Heart left ventricle (tissue), 16 donors: ENCODE measurements at regions not wholly inside any gene's neighbourhood (a gene's known extent, or its start where the extent isn't known, plus 50 kb on each side); places are given as distances from the start of the nearest gene placed in this dataset.

Experiments used
- ATAC-seq, 4 donors: fragments of 200-7000 bp; cut with Tn5 transposase; one replicate each; pipeline ENCODE4 v1.9.1; 2020 to 2022; ENCODE audit warnings: moderate library complexity in 4 of 4, mild to moderate bottlenecking in 3 of 4, moderate number of reproducible peaks in 1 of 4
- DNase-seq, 5 donors: peaks; one replicate each; pipeline ENCODE4 v3.0.0-alpha.2; 2020
- H3K27ac ChIP-seq, 12 donors: fragments of 200-600 bp; sonication (generic) in 4 of 12; one replicate each; pipeline versions ENCODE4 v1.5.0 to v1.8.0; 2016 to 2022; ENCODE audit warnings: mild to moderate bottlenecking in 2 of 12
- H3K27me3 ChIP-seq, 9 donors: fragments of 200-600 bp; sonication (generic) in 2 of 9; one replicate each; pipeline versions ENCODE4 v1.5.1 to v1.8.0; 2016 to 2022; ENCODE audit warnings: mild to moderate bottlenecking in 3 of 9
- H3K36me3 ChIP-seq, 9 donors: fragments of 200-600 bp; sonication (generic) in 2 of 9; one replicate each; pipeline versions ENCODE4 v1.5.0 to v1.8.0; 2018 to 2022; ENCODE audit warnings: mild to moderate bottlenecking in 2 of 9
- H3K4me1 ChIP-seq, 12 donors: fragments of 200-600 bp; sonication (generic) in 4 of 12; one replicate each; pipeline versions ENCODE4 v1.5.0 to v1.8.0; 2016 to 2022; ENCODE audit warnings: mild to moderate bottlenecking in 3 of 12
- H3K4me3 ChIP-seq, 12 donors: fragments of 200-600 bp; sonication (generic) in 4 of 12; one replicate each; pipeline versions ENCODE4 v1.5.0 to v1.8.0; 2017 to 2022; ENCODE audit warnings: mild to moderate bottlenecking in 9 of 12, moderate library complexity in 4 of 12
- H3K9me3 ChIP-seq, 12 donors: fragments of 200-600 bp; sonication (generic) in 4 of 12; one replicate each; pipeline versions ENCODE4 v1.5.0 to v1.8.0; 2016 to 2022; ENCODE audit warnings: mild to moderate bottlenecking in 1 of 12
- POLR2A ChIP-seq, 2 donors: fragments of 450-650 bp; IDR thresholded peaks; one replicate each; pipeline ENCODE4 v1.6.1; 2017; ENCODE audit warnings: antibody characterized with exemption in 2 of 2, mild to moderate bottlenecking in 2 of 2, moderate library complexity in 2 of 2
- WGBS, 4 donors: extraction: QIAGEN DNeasy Blood & Tissue Kit in 2 of 4; methylation state at CpG; one replicate each; pipeline versions ENCODE4 v1.1.5 to v1.1.7; 2013 to 2018; 5-methylcytosine and 5-hydroxymethylcytosine counted together
- intact Hi-C, 10 donors: fragments of 100-400 bp; cut with DNase I; formaldehyde crosslinking; loops; one replicate each; pipeline versions ENCODE4 v1.11.1 to v1.14.2; 2022
- TF ChIP-seq, protein P1 (sequence below), 12 donors: fragments of 200-600 bp; sonication (generic) in 4 of 12; IDR thresholded peaks; one replicate each; pipeline versions ENCODE4 v1.5.0 to v1.8.0; 2018 to 2022; ENCODE audit warnings: antibody characterized with exemption in 12 of 12, mild to moderate bottlenecking in 5 of 12
- donor health status: ischemic (EF 13 %, LVEDD 7.1; RV severe dilation, severe dysfunction).
- donor health status: healthy with polysubstance abuse.
- donor health status: DM: no; HTN: yes; CAD: no.
- donor health status: DM: no; HTN: no; CAD: no.
- donor health status: ischemic (EF 25% LVEDD 6.9; RV normal size, moderate dysfunction).
- donor health status: ischemic (EF 25% LVEDD 5.7; RV mildly dilated, moderate dysfunction).
- donor health status: healthy.
- donor health status: DM: yes; HTN: yes; CAD: no.
- donor health status: ischemic (EF 35%, LVEDD 5.7; RV mildly dilated, moderate dysfunction).
- donor health status: nonischemic (EF 11% LVEDD 7.7; RV severe dilation, severe dysfunction).
- donor health status: DM: yes; HTN: yes; CAD: no.
- donor health status: PGD.
- donor health status: ischemic (EF 29% LVEDD 5.4; RV normal size, mild dysfunction).
- donor health status: nonischemic (EF 23%, LVEDD 6.1; RV moderate dilation, normal function).

DNA sequence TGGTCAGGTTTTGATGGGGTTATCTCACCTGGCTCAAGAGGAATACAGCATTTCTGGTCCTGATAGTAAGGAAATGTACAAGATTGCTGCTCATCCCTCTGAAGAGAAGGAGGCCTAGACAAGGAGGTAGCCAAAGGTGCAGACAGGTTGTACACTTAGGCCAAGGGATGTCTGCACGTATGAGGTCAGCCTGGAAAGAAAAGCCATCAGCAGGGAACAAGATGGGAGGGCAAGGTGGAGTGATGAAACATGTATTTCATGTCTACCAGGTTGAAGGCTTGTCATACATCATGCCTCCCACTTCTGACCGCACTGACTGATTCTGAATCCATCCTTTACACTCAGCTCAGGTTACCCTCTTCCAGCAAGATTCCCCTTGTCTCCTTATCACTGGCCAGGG is 296.8 kb upstream of the VLDLR start:
- Histone ChIP-seq H3K4me3 (no peak overlapping the region), H3K9me3 (no peaks in the 10 kb centered on the region), H3K4me1 (no peaks in the 10 kb centered on the region), H3K27me3 (no peaks in the 10 kb centered on the region), H3K36me3 (no peaks in the 10 kb centered on the region), H3K27ac (no peak overlapping the region)
- TF ChIP-seq POLR2A (IDR thresholded peaks at IDR 0.05): no peak
- TF ChIP-seq, protein P1, sequence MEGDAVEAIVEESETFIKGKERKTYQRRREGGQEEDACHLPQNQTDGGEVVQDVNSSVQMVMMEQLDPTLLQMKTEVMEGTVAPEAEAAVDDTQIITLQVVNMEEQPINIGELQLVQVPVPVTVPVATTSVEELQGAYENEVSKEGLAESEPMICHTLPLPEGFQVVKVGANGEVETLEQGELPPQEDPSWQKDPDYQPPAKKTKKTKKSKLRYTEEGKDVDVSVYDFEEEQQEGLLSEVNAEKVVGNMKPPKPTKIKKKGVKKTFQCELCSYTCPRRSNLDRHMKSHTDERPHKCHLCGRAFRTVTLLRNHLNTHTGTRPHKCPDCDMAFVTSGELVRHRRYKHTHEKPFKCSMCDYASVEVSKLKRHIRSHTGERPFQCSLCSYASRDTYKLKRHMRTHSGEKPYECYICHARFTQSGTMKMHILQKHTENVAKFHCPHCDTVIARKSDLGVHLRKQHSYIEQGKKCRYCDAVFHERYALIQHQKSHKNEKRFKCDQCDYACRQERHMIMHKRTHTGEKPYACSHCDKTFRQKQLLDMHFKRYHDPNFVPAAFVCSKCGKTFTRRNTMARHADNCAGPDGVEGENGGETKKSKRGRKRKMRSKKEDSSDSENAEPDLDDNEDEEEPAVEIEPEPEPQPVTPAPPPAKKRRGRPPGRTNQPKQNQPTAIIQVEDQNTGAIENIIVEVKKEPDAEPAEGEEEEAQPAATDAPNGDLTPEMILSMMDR (IDR thresholded peaks at IDR 0.05): no peak
- intact Hi-C loops: loop anchor here in 3 of 10 donors (5.0 to 10.0 kb wide), 4 partner anchors 60 to 403 kb away; no protein-coding TSS in a partner anchor
- ATAC-seq (no peak), DNase-seq (no peak)
- 79 to 90% (median 84%) methylated on average over 2 of the region's 2 CpGs for WGBS, 4 donors

DNA sequence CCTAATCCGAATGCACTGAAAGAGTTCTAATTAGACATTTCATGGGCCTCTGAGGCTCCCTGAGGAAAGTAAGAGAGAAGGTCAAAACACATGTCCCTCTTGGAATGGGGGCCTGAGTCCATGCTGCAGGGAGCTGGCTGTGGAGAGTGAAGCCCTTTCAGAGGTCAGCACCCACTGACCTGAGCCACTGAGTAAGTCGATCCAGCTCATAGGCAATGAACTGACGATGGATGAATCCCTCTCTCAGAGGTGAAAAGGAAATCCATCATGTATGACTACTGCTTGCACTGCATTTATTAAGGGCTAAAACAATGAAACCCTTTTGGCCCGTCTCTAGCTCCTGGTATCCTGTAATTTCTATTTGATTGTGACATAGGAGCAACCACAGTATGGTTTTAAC is 288.9 kb upstream of the VLDLR start:
- no peaks in the 10 kb centered on the region for H3K9me3 ChIP-seq
- peaks cover 0 to 21% (median 1%) of the 10 kb centered on the region in 12 donors for H3K4me1 ChIP-seq
- intact Hi-C loops: loop anchor here in 1 of 10 donors (10.0 kb wide), 1 partner anchor 302 kb away; no protein-coding TSS in a partner anchor
- no peak for TF ChIP-seq POLR2A (IDR thresholded peaks at IDR 0.05)
- TF ChIP-seq, protein P1 (IDR thresholded peaks at IDR 0.05): no peak
- DNase-seq (no peak), ATAC-seq (no peak)
- WGBS, 4 donors: 61 to 92% (median 89%) methylated on average over 4 of the region's 4 CpGs
- no peak overlapping the region for H3K27ac ChIP-seq
- H3K27me3 ChIP-seq: no peaks in the 10 kb centered on the region
- no peak overlapping the region for H3K4me3 ChIP-seq
- H3K36me3 ChIP-seq: no peaks in the 10 kb centered on the region

DNA sequence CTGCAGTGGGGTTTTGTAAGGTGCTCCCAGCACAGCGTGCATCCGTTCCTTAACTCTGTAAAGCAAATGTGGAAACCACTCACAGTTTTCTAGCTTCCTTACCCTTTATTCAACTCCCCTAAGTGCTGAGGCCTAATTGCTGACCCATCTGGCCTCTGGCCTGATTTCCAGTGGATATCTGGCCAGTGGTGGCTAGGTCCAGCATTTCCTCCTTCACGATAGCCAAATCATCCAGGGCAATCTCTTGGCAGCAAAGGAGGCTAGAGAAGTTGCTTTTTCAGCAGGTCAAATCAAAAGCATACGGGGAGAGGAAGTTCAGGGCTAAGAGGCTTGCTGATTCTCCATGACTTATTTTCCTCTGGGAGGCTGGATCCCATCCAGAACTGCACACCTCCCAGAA is 286.3 kb upstream of the VLDLR start:
- intact Hi-C loops: loop anchor here in 2 of 10 donors (5.0 to 10.0 kb wide), 2 partner anchors 300 to 392 kb away; no protein-coding TSS in a partner anchor
- H3K27me3 ChIP-seq: no peaks in the 10 kb centered on the region
- DNase-seq: no peak
- no peaks in the 10 kb centered on the region for H3K36me3 ChIP-seq
- WGBS, 4 donors: 37 to 62% (median 49%) methylated on average over 4 of the region's 4 CpGs
- ATAC-seq: peak in 2 of 4 donors; percentile 7 to 40
- H3K9me3 ChIP-seq: no peaks in the 10 kb centered on the region
- TF ChIP-seq, protein P1 (IDR thresholded peaks at IDR 0.05): no peak
- no peak for TF ChIP-seq POLR2A (IDR thresholded peaks at IDR 0.05)
- H3K4me1 ChIP-seq: peaks cover 0 to 31% (median 1%) of the 10 kb centered on the region in 12 donors
- no peak overlapping the region for H3K27ac ChIP-seq
- no peak overlapping the region for H3K4me3 ChIP-seq

DNA sequence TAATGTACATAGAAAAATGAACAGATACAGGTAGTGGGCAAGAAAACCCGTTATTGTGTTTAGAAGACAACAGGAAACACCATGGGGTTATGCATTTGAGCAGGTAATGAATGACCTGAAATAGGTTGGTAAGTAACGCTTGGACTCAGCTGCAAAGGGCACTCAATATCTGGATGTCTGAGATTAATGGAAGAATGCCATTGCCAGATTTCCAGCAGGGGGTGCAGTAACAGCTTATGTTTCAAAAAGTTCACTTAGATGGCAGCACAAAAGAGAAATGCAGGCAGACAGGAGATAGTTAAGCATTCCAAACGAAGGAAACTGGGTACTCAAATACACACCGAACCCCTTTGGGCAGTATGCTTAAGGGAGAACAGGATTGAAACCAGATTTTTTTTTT is 285.5 kb upstream of the VLDLR start:
- Histone ChIP-seq H3K9me3 (no peaks in the 10 kb centered on the region), H3K4me1 (peaks cover 0 to 31% (median 1%) of the 10 kb centered on the region in 12 donors), H3K36me3 (no peaks in the 10 kb centered on the region), H3K27me3 (no peaks in the 10 kb centered on the region), H3K4me3 (no peak overlapping the region), H3K27ac (no peak overlapping the region)
- 72 to 84% (median 77%) methylated on average over 4 of the region's 4 CpGs for WGBS, 4 donors
- ATAC-seq: no peak
- no peak for DNase-seq
- intact Hi-C loops: loop anchor here in 2 of 10 donors (5.0 to 10.0 kb wide), 2 partner anchors 299 to 391 kb away; no protein-coding TSS in a partner anchor
- no peak for TF ChIP-seq POLR2A (IDR thresholded peaks at IDR 0.05)
- TF ChIP-seq, protein P1 (IDR thresholded peaks at IDR 0.05): peak in 8 of 12 donors; percentile 11 to 49 (median 32)
